ENCODE measurements at regions not wholly inside any gene's neighbourhood (a gene's known extent, or its start where the extent isn't known, plus 50 kb on each side); places are given as distances from the start of the nearest gene placed in this dataset.

GRCh38 chr10:10196701-10197100 is 821.0 kb upstream of the CELF2 start:
- TF ChIP-seq POLR2A (IDR thresholded peaks at IDR 0.05) (no peak), CTCF (IDR thresholded peaks at IDR 0.05) (no peak)

Data from esophagus squamous epithelium (tissue), 4 donors.